GM12878 (cell line): ENCODE measurements at regions not wholly inside any gene's neighbourhood (a gene's known extent, or its start where the extent isn't known, plus 50 kb on each side); places are given as distances from the start of the nearest gene placed in this dataset.

ENCODE experiments used
- ATAC-seq: fragments of 200-7000 bp; cut with Tn5 transposase; 3 replicates; pipeline ENCODE4 v1.9.1; 2020; ENCODE audit warnings: mild to moderate bottlenecking, moderate library complexity
- BruUV-seq: library from RNA; stranded (reverse); fragments of 400-500 nt; replicated peaks from 2 replicates; lab custom pipeline; 2021; lab: Mats Ljungman, UMichigan
- CTCF ChIA-PET: fragments of 300-600 bp; sonication (Branson Sonifier 250); formaldehyde crosslinking; extraction: SDS; loops from one replicate; lab custom pipeline; 2021; ENCODE audit warnings: inconsistent platforms; lab: Yijun Ruan, JAX
- POLR2A ChIA-PET: fragments of 350-600 bp; formaldehyde crosslinking; extraction: SDS; loops from one replicate; lab custom pipeline; 2021; ENCODE audit warnings: inconsistent platforms; lab: Charles Lee
- RAD21 ChIA-PET: fragments of 300-600 bp; sonication (Branson Sonifier 250); formaldehyde crosslinking; loops from one replicate; lab custom pipeline; 2023; ENCODE audit warnings: antibody characterized with exemption; ENCODE audit not compliant: unreplicated experiment; lab: Charles Lee
- SMC1A ChIA-PET: fragments of 300-600 bp; sonication (Branson Sonifier 250); formaldehyde crosslinking; loops from one replicate; lab custom pipeline; 2023; ENCODE audit not compliant: unreplicated experiment, uncharacterized antibody; lab: Charles Lee
- DNase-seq: peaks from one replicate; pipeline ENCODE4 v3.0.0-alpha.2; 2011; ENCODE audit warnings: low read depth, low spot score
- FAIRE-seq: peaks from 3 replicates; lab custom pipeline; 2011; peaks lifted over from hg19 to GRCh38; lab: Jason Lieb, UNC
- H2AFZ ChIP-seq: 2 replicates; pipeline ENCODE4 v1.6.0; 2011; ENCODE audit warnings: low read depth, low read length, control low read depth; ENCODE audit not compliant: control insufficient read depth
- H3K27ac ChIP-seq: 2 replicates; pipeline ENCODE4 v1.5.1; 2011; ENCODE audit warnings: control low read depth; ENCODE audit not compliant: control insufficient read depth, insufficient read depth
- H3K27me3 ChIP-seq, 2 experiments: replicated peaks in 1 of 2; 2 replicates each; pipeline versions ENCODE4 v1.6.0 to v1.6.1; 2011; ENCODE audit warnings: low read length in 1 of 2; ENCODE audit not compliant: control insufficient read depth in 2 of 2, insufficient read depth in 2 of 2
- H3K36me3 ChIP-seq, 2 experiments: 2 replicates each; pipeline ENCODE4 v1.5.1; 2011; ENCODE audit warnings: low read length in 1 of 2; ENCODE audit not compliant: control insufficient read depth in 2 of 2, insufficient read depth in 2 of 2
- H3K4me1 ChIP-seq: 2 replicates; pipeline ENCODE4 v1.6.1; 2011; ENCODE audit warnings: mild to moderate bottlenecking, low read length, moderate library complexity, mixed read lengths; ENCODE audit not compliant: control insufficient read depth, insufficient read depth
- H3K4me2 ChIP-seq: 2 replicates; pipeline ENCODE4 v1.6.0; 2011; ENCODE audit warnings: control low read depth; ENCODE audit not compliant: control insufficient read depth, insufficient read depth
- H3K4me3 ChIP-seq: fragments of 200-600 bp; sonication (generic); 2 replicates; pipeline ENCODE4 v1.5.1; 2016
- H3K79me2 ChIP-seq: 2 replicates; pipeline ENCODE4 v1.6.0; 2011; ENCODE audit warnings: low read length; ENCODE audit not compliant: control insufficient read depth, insufficient read depth
- H3K9ac ChIP-seq: 2 replicates; pipeline ENCODE4 v1.8.0; 2011; ENCODE audit warnings: low read length, control low read depth, mixed read lengths; ENCODE audit not compliant: control insufficient read depth, insufficient read depth
- H3K9me3 ChIP-seq: replicated peaks from 3 replicates; pipeline ENCODE4 v1.5.1; 2011; ENCODE audit warnings: mild to moderate bottlenecking, low read length; ENCODE audit not compliant: control insufficient read depth, insufficient read depth
- H4K20me1 ChIP-seq: 2 replicates; pipeline ENCODE4 v1.6.0; 2011; ENCODE audit not compliant: control insufficient read depth, insufficient read depth
- EGR1 ChIP-seq, 2 experiments: IDR thresholded peaks; 1 replicate in 1 of 2; 2 replicates in 1 of 2; pipeline ENCODE4 v1.6.1; 2011 to 2012; ENCODE audit warnings: low read depth in 2 of 2, low read length in 2 of 2, borderline replicate concordance in 1 of 2, mild to moderate bottlenecking in 1 of 2, moderate library complexity in 1 of 2
- ETV6 ChIP-seq, 2 experiments: fragments of 450-650 bp in 1 of 2; IDR thresholded peaks in 1 of 2; conservative IDR thresholded peaks in 1 of 2; 2 replicates each; pipeline ENCODE4 v1.6.1; 2014; ENCODE audit warnings: antibody characterized with exemption in 1 of 2, borderline replicate concordance in 1 of 2, low read depth in 1 of 2, mild to moderate bottlenecking in 1 of 2, moderate library complexity in 1 of 2
- HSF1 ChIP-seq: fragments of 150-350 bp; IDR thresholded peaks from 2 replicates; pipeline ENCODE4 v1.6.1; 2014; ENCODE audit warnings: mild to moderate bottlenecking, low read depth, low read length
- IKZF2 ChIP-seq, 2 experiments: fragments of 450-650 bp; IDR thresholded peaks; 2 replicates each; pipeline ENCODE4 v1.6.1; 2017; ENCODE audit warnings: mild to moderate bottlenecking in 2 of 2, moderate library complexity in 2 of 2
- IRF3 ChIP-seq: fragments of 450-650 bp; IDR thresholded peaks from 2 replicates; pipeline ENCODE4 v1.6.1; 2014; ENCODE audit warnings: mild to moderate bottlenecking
- KAT2A ChIP-seq: conservative IDR thresholded peaks from 2 replicates; pipeline ENCODE4 v1.6.1; 2011; ENCODE audit warnings: low read depth, low read length; ENCODE audit not compliant: control insufficient read depth
- MTA3 ChIP-seq: IDR thresholded peaks from 2 replicates; pipeline ENCODE4 v1.6.1; 2012; ENCODE audit warnings: low read length, inconsistent platforms, borderline replicate concordance
- NFXL1 ChIP-seq: fragments of 450-650 bp; IDR thresholded peaks from 2 replicates; pipeline ENCODE4 v1.6.1; 2017; ENCODE audit warnings: antibody characterized with exemption, mild to moderate bottlenecking, borderline replicate concordance
- PML ChIP-seq: IDR thresholded peaks from 2 replicates; pipeline ENCODE4 v1.6.1; 2012; ENCODE audit warnings: low read length, inconsistent platforms
- RUNX3 ChIP-seq: IDR thresholded peaks from 2 replicates; pipeline ENCODE4 v1.6.1; 2012; ENCODE audit warnings: low read length, inconsistent platforms
- SMARCA5 ChIP-seq: fragments of 450-650 bp; IDR thresholded peaks from 2 replicates; pipeline ENCODE4 v1.6.1; 2017; ENCODE audit warnings: mild to moderate bottlenecking
- STAT3 ChIP-seq: IDR thresholded peaks from 2 replicates; pipeline ENCODE4 v1.6.1; 2011; ENCODE audit warnings: low read depth, low read length, improper control_type of control experiment
- TCF12 ChIP-seq: IDR thresholded peaks from 2 replicates; pipeline ENCODE4 v1.6.1; 2011; ENCODE audit warnings: low read depth, mild to moderate bottlenecking, low read length
- YBX1 ChIP-seq: fragments of 450-650 bp; IDR thresholded peaks from 2 replicates; pipeline ENCODE4 v1.6.1; 2016; ENCODE audit warnings: antibody characterized with exemption
- WGBS: methylation state at CpG from one replicate; pipeline ENCODE4 v1.1.6; 2016; ENCODE audit warnings: low lambda C conversion rate; ENCODE audit not compliant: insufficient replicate concordance, insufficient coverage; ENCODE audit errors: missing lambda C conversion rate; 5-methylcytosine and 5-hydroxymethylcytosine counted together
- in situ Hi-C: fragments of 300-500 bp; cut with MboI; formaldehyde crosslinking; loops from 9 replicates; pipeline ENCODE4 v1.14.3; 2018; ENCODE audit warnings: mixed read lengths
- intact Hi-C: fragments of 100-400 bp; cut with micrococcal nuclease; formaldehyde crosslinking; loops from one replicate; pipeline ENCODE4 v1.14.2; 2022; ENCODE audit not compliant: unreplicated experiment
- TF ChIP-seq, protein P1 (sequence below): fragments of 450-650 bp; IDR thresholded peaks from 2 replicates; pipeline ENCODE4 v1.6.1; 2018; ENCODE audit warnings: borderline replicate concordance, mild to moderate bottlenecking; ENCODE audit not compliant: partially characterized antibody
- TF ChIP-seq, protein P2 (sequence below): fragments of 450-650 bp; IDR thresholded peaks from 2 replicates; pipeline ENCODE4 v1.6.1; 2016; ENCODE audit warnings: mild to moderate bottlenecking

DNA sequence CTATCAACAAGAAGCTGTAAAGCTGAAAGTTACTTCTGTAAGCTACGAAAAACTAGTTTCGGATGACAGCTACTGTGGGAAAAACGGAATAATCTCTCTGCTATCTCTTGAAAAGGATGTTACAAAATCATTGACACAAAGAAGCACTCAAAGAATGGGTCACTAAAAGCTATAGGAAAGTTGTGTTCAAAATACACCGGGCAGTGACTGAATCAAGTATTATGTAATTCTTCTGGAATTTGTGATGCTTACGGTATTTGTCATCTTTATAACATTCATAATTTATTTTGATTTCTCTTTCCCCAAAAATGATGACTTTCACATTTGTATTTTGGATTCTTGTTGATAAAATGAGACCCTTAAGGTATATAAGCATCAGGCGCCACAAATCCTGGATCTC is 112.1 kb upstream of the KLF6 start (continued):
- TF ChIP-seq YBX1 (no peak), EGR1 (IDR thresholded peaks at IDR 0.05; ENCODE audit: borderline replicate concordance in 1 of 2, low read depth in 2 of 2, low read length in 2 of 2) (no peak)

DNA sequence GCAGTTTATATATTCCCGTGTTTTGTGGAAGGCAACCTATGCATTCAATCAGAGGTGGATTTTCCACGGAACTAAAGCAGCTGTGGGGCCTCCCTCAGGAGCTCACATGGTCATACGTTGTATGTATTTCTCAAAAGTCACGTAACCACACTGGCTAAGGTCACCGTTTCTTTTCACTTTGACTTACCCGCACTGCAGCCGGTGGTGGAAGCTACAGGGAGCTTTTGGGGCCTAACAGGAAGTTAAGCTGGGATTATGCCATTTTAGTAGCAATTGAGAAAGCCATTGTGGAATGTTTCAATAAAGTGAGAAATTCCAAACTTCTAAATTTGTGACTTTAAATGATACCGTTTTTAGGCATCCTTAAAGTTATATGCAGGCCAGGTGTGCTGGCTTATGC is 111.2 kb upstream of the KLF6 start:
- no peaks in the 10 kb centered on the region for H3K79me2 ChIP-seq
- no peaks in the 10 kb centered on the region for H3K27me3 ChIP-seq
- DNase-seq (no peak), FAIRE-seq (no peak), ATAC-seq (no peak)
- 88% methylated on average over 8 of the region's 8 CpGs for WGBS
- in situ Hi-C loops (no loop called here), intact Hi-C loops (no loop called here)
- RAD21 ChIA-PET: interaction anchor here (5.7 kb wide), 1 partner anchor 21 kb away, joined by 45 read pairs; no protein-coding TSS in a partner anchor
- no peak overlapping the region for H3K27ac ChIP-seq
- no peaks in the 10 kb centered on the region for H3K36me3 ChIP-seq
- POLR2A ChIA-PET: interaction anchor here (0.6 to 1.0 kb wide), 2 partner anchors 44 to 155 kb away, joined by 3 read pairs; no protein-coding TSS in a partner anchor
- H3K4me1 ChIP-seq: peaks cover 13% of the 10 kb centered on the region
- no peaks in the 10 kb centered on the region for H3K9me3 ChIP-seq
- SMC1A ChIA-PET: interaction anchor here (0.8 to 2.0 kb wide), 3 partner anchors 21 to 88 kb away, joined by 3 to 6 read pairs (median 3); no protein-coding TSS in a partner anchor
- no TSS peak for BruUV-seq
- no peaks in the 10 kb centered on the region for H4K20me1 ChIP-seq
- H3K4me2 ChIP-seq: no peak overlapping the region
- TF ChIP-seq KAT2A (no peak), ETV6 (conservative IDR thresholded peaks at IDR 0.05 in 1 of 2, IDR thresholded peaks at IDR 0.05 in 1 of 2; ENCODE audit: borderline replicate concordance in 1 of 2, low read depth in 1 of 2) (no peak), SMARCA5 (no peak), IRF3 (no peak), HSF1 (no peak), PML (no peak), YBX1 (no peak), MTA3 (no peak), IKZF2 (IDR thresholded peaks at IDR 0.05) (no peak), RUNX3 (no peak), TCF12 (no peak), NFXL1 (no peak), STAT3 (no peak)
- TF ChIP-seq, protein P1, sequence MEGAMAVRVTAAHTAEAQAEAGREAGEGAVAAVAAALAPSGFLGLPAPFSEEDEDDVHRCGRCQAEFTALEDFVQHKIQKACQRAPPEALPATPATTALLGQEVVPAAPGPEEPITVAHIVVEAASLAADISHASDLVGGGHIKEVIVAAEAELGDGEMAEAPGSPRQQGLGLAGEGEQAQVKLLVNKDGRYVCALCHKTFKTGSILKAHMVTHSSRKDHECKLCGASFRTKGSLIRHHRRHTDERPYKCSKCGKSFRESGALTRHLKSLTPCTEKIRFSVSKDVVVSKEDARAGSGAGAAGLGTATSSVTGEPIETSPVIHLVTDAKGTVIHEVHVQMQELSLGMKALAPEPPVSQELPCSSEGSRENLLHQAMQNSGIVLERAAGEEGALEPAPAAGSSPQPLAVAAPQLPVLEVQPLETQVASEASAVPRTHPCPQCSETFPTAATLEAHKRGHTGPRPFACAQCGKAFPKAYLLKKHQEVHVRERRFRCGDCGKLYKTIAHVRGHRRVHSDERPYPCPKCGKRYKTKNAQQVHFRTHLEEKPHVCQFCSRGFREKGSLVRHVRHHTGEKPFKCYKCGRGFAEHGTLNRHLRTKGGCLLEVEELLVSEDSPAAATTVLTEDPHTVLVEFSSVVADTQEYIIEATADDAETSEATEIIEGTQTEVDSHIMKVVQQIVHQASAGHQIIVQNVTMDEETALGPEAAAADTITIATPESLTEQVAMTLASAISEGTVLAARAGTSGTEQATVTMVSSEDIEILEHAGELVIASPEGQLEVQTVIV: no peak
- TF ChIP-seq, protein P2, sequence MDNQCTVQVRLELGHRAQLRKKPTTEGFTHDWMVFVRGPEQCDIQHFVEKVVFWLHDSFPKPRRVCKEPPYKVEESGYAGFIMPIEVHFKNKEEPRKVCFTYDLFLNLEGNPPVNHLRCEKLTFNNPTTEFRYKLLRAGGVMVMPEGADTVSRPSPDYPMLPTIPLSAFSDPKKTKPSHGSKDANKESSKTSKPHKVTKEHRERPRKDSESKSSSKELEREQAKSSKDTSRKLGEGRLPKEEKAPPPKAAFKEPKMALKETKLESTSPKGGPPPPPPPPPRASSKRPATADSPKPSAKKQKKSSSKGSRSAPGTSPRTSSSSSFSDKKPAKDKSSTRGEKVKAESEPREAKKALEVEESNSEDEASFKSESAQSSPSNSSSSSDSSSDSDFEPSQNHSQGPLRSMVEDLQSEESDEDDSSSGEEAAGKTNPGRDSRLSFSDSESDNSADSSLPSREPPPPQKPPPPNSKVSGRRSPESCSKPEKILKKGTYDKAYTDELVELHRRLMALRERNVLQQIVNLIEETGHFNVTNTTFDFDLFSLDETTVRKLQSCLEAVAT: no peak
- no peak overlapping the region for H3K9ac ChIP-seq
- H3K4me3 ChIP-seq: no peak overlapping the region
- CTCF ChIA-PET: interaction anchor here (1.4 to 1.8 kb wide), 3 partner anchors 8 to 31 kb away, joined by 3 to 7 read pairs (median 4); no protein-coding TSS in a partner anchor
- no peak overlapping the region for H2AFZ ChIP-seq
